ENCODE measurements at regions not wholly inside any gene's neighbourhood (a gene's known extent, or its start where the extent isn't known, plus 50 kb on each side); places are given as distances from the start of the nearest gene placed in this dataset.

- intact Hi-C loops (cut with micrococcal nuclease) = loop anchor here (2.0 to 5.0 kb wide), 2 partner anchors 101 to 107 kb away; no protein-coding TSS in a partner anchor
- no peak for DNase-seq
- ChIA-PET CTCF (no interaction called here), POLR2A (ENCODE audit: unreplicated experiment) (interaction anchor here (0.6 kb wide), 4 partner anchors 49 to 607 kb away, joined by 3 to 4 read pairs (median 3); no protein-coding TSS in a partner anchor)
- H3K9me3 ChIP-seq (ENCODE audit: low read length) = no peaks in the 10 kb centered on the region
- no peaks in the 10 kb centered on the region for H3K36me3 ChIP-seq (ENCODE audit: low read depth, low read length)
- H4K20me1 ChIP-seq (ENCODE audit: low read length) = no peaks in the 10 kb centered on the region
- no peaks in the 10 kb centered on the region for H3K27me3 ChIP-seq (ENCODE audit: low read length)
- no TSS peak for BruUV-seq (replicated peaks)
- no peaks in the 10 kb centered on the region for H3K79me2 ChIP-seq (ENCODE audit: low read length)
- no peak for ATAC-seq
- no peaks in the 10 kb centered on the region for H3K9me2 ChIP-seq (replicated peaks; ENCODE audit: low read length)
- H3K27ac ChIP-seq (ENCODE audit: low read length) = peak overlapping the region; percentile 93
- H3K4me2 ChIP-seq (ENCODE audit: low read length) = peak overlapping the region; percentile 55
- H3F3A ChIP-seq (ENCODE audit: low read length, unreplicated experiment) = peaks cover 17% of the 10 kb centered on the region
- no peak for TF ChIP-seq EZH2 (IDR thresholded peaks at IDR 0.05; ENCODE audit: low read length, unreplicated experiment)
- TF ChIP-seq CTCF (conservative IDR thresholded peaks at IDR 0.05; ENCODE audit: low read depth, low read length) = no peak
- TF ChIP-seq EZH2phosphoT487 (IDR thresholded peaks at IDR 0.05; ENCODE audit: borderline replicate concordance, low read length) = no peak
- peaks cover 94% of the 10 kb centered on the region for H3K4me1 ChIP-seq (ENCODE audit: insufficient read depth, low read length)
- H3K9ac ChIP-seq (ENCODE audit: low read length) = peak overlapping the region; percentile 66
- no peak overlapping the region for H2AFZ ChIP-seq (ENCODE audit: low read length)
- H3K4me3 ChIP-seq (ENCODE audit: low read length) = no peak overlapping the region
Measured at GRCh38 chr2:45279356-45279755, 270.1 kb upstream of the SIX2 start.

GRCh38 chr2:45278365-45279078, 269.3 kb upstream of the SIX2 start:
- Histone ChIP-seq H3F3A (ENCODE audit: low read length, unreplicated experiment) (peaks cover 15% of the 10 kb centered on the region), H3K4me1 (ENCODE audit: insufficient read depth, low read length) (peaks cover 94% of the 10 kb centered on the region), H2AFZ (ENCODE audit: low read length) (peak overlapping the region; percentile 3; the same call in 1 of the 2 replicates), H3K9ac (ENCODE audit: low read length) (peak overlapping the region; percentile 66), H3K36me3 (ENCODE audit: low read depth, low read length) (no peaks in the 10 kb centered on the region), H3K9me3 (ENCODE audit: low read length) (no peaks in the 10 kb centered on the region), H3K79me2 (ENCODE audit: low read length) (no peaks in the 10 kb centered on the region), H3K27me3 (ENCODE audit: low read length) (no peaks in the 10 kb centered on the region), H3K4me3 (ENCODE audit: low read length) (no peak overlapping the region), H3K4me2 (ENCODE audit: low read length) (peak overlapping the region; percentile 55), H4K20me1 (ENCODE audit: low read length) (no peaks in the 10 kb centered on the region), H3K27ac (ENCODE audit: low read length) (peak overlapping the region; percentile 93), H3K9me2 (replicated peaks; ENCODE audit: low read length) (no peaks in the 10 kb centered on the region)
- DNase-seq = peak; percentile 92
- ATAC-seq = peak; percentile 40
- intact Hi-C loops (cut with micrococcal nuclease) = loop anchor here (1.0 to 5.0 kb wide), 3 partner anchors 40 to 106 kb away; no protein-coding TSS in a partner anchor
- POLR2A ChIA-PET (ENCODE audit: unreplicated experiment) = interaction anchor here (0.5 to 0.6 kb wide), 2 partner anchors 110 to 144 kb away, joined by 3 to 6 read pairs; no protein-coding TSS in a partner anchor
- no peak for TF ChIP-seq EZH2 (IDR thresholded peaks at IDR 0.05; ENCODE audit: low read length, unreplicated experiment)
- TF ChIP-seq EZH2phosphoT487 (IDR thresholded peaks at IDR 0.05; ENCODE audit: borderline replicate concordance, low read length) = no peak
- TF ChIP-seq CTCF (conservative IDR thresholded peaks at IDR 0.05; ENCODE audit: low read depth, low read length) = no peak
- no TSS peak for BruUV-seq (replicated peaks)
- CTCF ChIA-PET = no interaction called here

- H3K27ac ChIP-seq (ENCODE audit: low read length) = peak overlapping the region; percentile 93
- H2AFZ ChIP-seq (ENCODE audit: low read length) = no peak overlapping the region
- TF ChIP-seq CTCF (conservative IDR thresholded peaks at IDR 0.05; ENCODE audit: low read depth, low read length) = no peak
- H3K4me3 ChIP-seq (ENCODE audit: low read length) = no peak overlapping the region
- ChIA-PET CTCF (no interaction called here), POLR2A (ENCODE audit: unreplicated experiment) (no interaction called here)
- BruUV-seq (replicated peaks) = no TSS peak
- peak overlapping the region; percentile 55; the same call in 1 of the 2 replicates for H3K4me2 ChIP-seq (ENCODE audit: low read length)
- H3K9me3 ChIP-seq (ENCODE audit: low read length) = no peaks in the 10 kb centered on the region
- intact Hi-C loops (cut with micrococcal nuclease) = loop anchor here (5.0 kb wide), 1 partner anchor 105 kb away; no protein-coding TSS in a partner anchor
- H3K79me2 ChIP-seq (ENCODE audit: low read length) = no peaks in the 10 kb centered on the region
- H4K20me1 ChIP-seq (ENCODE audit: low read length) = no peaks in the 10 kb centered on the region
- peaks cover 8% of the 10 kb centered on the region for H3F3A ChIP-seq (ENCODE audit: low read length, unreplicated experiment)
- H3K4me1 ChIP-seq (ENCODE audit: insufficient read depth, low read length) = peaks cover 90% of the 10 kb centered on the region
- ATAC-seq = no peak
- no peaks in the 10 kb centered on the region for H3K27me3 ChIP-seq (ENCODE audit: low read length)
- peak; percentile 74 for DNase-seq
- H3K9me2 ChIP-seq (replicated peaks; ENCODE audit: low read length) = no peaks in the 10 kb centered on the region
- peak overlapping the region; percentile 5; the same call in 1 of the 2 replicates for H3K9ac ChIP-seq (ENCODE audit: low read length)
- no peaks in the 10 kb centered on the region for H3K36me3 ChIP-seq (ENCODE audit: low read depth, low read length)
Measured at GRCh38 chr2:45276914-45277313, 267.7 kb upstream of the SIX2 start.
